ENCODE measurements at regions not wholly inside any gene's neighbourhood (a gene's known extent, or its start where the extent isn't known, plus 50 kb on each side); places are given as distances from the start of the nearest gene placed in this dataset.
"Not testable (repeated sequence)": the region's sequence is repeated elsewhere in the genome, so short reads cannot be mapped to it uniquely, and the experiment has no call there.

DNA sequence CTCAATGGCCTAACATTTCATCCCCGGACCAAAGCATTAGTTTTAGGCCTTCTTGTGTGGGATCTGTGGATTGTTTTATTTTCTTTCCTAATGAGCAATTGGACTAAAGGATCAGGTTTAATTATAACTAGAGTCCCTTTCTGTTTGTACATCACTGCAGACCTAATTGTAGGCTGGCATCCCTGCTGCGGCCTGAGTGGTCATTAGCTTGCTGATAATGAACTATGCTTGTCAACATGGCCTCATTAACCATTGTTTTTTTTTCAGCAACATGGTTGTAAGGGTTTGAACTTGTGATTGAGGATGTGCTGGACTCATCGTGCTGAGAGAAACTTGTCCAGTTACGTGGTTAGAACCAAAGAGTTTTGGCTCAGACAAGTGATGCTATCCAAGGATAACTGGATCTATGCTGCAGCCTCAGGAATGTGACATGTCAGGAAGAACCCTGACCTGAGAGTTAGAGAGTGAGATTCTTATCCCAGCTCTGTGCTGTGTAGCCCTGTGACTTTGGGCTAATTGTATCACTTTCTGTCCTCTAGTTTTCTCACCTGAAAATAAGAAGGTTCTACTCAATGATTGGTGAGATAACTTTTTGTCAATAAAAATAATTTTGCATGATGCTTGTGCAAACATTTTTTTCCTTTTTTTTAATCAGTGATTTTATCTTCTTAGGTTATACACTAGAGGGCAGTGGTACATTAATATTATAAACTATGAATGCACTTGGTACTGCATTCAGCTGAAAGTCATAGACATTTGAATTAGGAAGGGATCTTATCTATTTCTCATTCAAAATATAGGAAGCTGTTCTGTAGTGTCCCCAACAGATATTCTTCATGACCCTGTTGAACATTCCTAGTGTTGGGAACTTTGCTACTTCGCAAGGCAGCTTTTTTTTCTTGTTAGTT is 140.9 kb downstream of the RNF144B start:
- DNase-seq (ENCODE audit: low read depth): no peak

DNA sequence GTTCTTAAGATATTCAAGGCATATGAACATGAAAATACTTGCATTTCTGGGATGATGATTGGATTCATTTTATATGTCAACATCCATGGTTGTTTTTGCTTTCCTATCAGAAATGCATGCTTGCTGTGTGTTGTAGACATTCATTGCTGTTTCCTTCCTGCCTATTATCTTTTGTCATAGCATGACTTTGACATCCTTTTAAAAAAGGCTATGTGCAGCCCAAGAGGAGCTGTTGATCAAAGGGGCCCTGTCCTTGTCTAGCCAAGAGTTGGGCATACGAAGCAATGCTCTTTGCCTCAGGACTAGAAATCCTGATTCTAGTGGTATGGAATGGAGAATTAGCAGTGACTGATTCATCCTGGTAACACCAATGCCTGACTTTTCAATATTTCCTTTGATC is 143.1 kb downstream of the RNF144B start:
- DNase-seq (ENCODE audit: low read depth): no peak

DNA sequence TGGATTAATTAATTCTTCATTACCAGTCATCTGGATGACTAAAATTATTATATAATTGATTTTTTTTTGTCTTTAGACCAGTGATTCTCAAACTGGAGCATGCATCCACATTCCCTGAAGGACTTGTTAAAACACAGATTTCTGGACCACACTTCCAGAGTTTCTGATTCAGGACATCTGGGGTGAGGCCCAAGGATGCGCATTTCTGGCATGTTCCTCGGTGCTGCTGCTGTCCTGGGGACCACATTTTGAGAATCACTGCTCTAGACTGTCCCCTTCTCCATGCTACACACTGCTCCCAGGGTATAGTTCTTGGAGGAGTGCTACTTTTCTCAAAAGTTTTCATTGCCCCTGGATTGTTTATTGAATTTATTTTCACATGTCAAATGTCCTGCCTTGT is 145.0 kb downstream of the RNF144B start:
- no peak for DNase-seq (ENCODE audit: low read depth)

DNA sequence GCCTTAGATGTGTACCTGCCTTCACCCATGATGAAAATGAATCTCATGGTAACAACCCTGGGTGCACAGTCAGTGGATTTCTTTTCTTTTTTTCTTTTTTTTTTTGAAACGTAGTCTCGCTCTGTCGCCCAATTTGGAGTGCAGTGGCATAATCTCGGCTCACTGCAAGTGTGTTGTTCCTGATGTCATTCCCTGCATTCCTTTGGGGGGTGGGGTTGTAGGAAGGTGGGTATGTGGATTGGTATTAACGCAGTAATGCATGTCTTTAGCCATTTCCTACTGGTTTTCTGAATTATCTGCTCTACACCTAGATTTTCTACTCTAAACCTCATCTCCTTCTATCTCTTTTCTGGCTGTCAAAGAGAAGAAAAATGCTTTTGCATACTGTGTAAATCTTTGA is 146.6 kb downstream of the RNF144B start:
- no peak for DNase-seq (ENCODE audit: low read depth)

DNA sequence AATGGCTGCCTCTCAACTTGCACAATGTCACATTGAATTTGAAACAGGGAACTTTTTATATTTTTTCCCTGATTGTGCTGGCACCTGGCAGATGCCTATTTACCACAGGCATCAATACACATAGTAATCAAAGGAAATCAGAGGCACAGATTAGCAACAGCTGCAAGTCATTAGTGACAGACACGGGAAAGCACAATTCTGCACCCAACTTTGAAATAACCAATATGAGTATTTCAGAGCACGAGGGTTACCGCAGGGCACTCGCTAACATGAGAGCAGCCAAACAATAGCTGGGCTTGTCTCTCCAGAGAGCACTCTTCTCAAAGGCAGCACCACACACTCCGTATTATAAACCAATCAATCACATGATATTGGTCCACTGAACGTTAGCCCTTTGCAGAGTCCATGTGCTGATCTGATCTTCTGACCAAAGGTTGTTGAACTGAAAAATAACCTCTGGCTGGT is 149.5 kb downstream of the RNF144B start:
- DNase-seq (ENCODE audit: low read depth): no peak

DNA sequence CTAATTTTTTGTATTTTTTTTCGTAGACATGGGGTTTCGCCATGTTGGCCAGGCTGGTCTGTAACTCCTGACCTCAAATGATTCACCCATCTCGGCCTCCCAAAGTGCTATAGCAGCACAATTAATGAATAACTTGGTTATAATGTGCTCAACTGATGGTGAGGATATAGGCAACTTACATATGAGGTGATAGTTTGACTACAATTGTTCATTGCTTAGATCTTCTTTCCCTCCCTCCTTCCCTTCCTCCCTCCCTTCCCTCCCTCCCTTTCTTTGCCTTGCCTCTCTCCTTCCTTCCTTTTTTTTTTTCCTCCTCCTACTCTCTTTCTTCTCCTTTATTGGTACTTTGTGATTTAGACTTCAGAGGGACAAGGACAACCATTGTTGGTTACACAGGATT is 151.2 kb downstream of the RNF144B start:
- DNase-seq (ENCODE audit: low read depth): no peak

DNA sequence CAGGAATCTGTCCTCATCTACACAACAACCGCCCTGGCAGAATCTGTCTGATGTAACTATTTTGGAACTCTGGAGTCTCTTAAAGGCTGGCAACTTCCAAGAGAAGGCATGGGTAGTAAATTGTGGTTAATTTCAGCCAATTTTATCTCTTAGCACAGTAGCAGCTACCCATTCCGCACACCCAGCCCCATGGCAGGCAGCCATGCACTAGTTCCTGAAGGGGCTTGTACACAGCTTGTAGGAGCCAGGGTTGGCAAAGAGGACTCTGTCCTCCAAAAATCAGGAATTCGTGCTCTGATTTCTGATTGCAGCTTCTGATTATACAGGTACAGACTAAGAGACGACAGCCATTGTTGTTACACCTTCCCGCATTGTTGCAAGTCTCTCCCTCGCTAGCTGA is 155.9 kb downstream of the RNF144B start:
- DNase-seq (ENCODE audit: low read depth): no peak

DNA sequence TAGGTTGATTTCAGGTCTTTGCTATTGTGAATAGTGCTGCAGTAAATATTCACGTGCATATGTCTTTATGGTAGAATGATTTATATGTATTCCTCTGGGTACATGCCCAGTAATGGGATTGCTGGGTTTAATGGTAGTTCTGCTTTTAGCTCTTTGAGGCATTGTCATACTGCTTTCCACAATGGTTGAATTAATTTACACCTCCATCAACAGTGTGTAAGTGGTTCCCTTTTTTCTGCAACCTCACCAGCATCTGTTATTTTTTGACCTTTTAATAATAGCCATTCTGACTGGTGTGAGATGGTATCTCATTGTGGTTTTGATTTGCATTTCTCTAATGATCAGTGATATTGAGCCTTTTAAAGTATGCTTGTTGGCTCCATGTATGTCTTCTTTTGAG is 158.0 kb downstream of the RNF144B start:
- DNase-seq (ENCODE audit: low read depth): not testable (repeated sequence)

DNA sequence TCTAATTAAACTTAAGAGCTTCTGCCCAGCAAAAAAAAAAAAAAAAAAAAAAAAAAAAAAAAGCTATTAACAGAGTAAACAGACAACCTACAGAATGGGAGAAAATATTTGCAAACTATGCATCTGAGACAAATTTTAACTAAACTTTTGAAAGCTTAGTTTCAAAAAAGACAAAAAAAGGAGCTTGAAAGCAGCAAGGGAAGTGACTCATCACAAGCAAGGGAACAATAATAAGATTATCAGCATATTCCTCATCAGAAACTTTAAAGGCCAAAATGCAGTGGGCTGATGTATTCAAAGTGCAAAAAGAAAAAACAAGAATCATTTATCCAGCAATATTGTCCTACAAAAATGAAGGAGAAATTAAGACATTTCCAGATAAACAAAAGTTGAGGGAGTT is 158.6 kb downstream of the RNF144B start:
- DNase-seq (ENCODE audit: low read depth): no peak

DNA sequence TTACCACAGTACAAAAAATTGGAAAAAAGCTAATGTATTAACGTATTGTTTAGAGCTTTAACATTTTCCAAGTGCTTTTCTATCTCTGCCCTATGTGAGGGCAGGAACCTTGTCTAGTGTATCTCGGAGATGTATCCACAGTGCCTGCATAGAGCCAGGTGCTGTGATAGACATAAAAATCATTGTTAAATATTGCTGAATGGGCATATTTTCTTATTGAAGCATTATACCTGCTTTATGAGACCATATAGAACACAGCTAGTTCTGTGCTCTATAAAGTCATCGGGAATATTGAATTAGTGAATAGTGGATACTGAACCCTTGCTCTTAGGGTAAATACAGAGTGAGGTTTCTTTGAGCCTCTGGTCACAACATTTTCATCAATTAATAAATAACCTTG is 163.0 kb downstream of the RNF144B start:
- no peak for DNase-seq (ENCODE audit: low read depth)

DNA sequence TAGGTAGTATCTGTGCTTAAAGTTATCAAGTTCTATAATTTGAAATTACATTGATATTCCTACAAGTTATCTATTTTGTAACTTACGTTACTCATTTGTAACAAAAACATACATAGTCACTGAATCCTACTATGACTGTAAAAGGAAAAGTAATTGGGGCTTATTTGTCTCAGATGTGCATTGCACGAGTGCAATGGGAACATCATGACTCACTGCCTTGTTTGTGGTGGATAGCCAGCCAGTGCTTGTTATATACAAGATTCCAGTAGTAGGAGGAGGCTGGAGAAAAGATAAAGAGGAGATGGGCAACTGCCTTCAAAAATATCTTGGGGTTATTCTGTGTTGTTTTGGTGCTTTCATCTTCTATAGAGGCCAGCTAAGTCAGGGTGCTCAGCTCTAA is 164.1 kb downstream of the RNF144B start:
- no peak for DNase-seq (ENCODE audit: low read depth)

DNA sequence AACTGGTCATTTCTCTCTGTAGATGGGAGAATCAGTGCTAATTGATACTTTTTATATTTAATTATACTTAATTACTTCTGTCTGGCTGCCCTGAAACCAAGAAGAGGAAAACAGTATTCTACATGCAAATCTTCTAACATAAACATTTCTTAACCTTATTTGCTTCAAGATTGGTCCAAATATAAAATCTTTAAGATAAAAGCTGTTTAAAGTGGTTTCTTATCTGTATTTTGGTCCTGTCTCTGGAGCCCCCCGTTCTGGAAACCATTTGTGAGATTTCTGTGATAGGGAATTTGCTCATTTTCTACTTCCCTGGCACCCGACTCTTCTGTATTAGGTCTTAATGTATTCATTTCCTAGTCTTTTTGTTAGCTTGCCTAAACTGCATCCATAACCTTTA is 168.6 kb downstream of the RNF144B start:
- DNase-seq (ENCODE audit: low read depth): no peak

DNA sequence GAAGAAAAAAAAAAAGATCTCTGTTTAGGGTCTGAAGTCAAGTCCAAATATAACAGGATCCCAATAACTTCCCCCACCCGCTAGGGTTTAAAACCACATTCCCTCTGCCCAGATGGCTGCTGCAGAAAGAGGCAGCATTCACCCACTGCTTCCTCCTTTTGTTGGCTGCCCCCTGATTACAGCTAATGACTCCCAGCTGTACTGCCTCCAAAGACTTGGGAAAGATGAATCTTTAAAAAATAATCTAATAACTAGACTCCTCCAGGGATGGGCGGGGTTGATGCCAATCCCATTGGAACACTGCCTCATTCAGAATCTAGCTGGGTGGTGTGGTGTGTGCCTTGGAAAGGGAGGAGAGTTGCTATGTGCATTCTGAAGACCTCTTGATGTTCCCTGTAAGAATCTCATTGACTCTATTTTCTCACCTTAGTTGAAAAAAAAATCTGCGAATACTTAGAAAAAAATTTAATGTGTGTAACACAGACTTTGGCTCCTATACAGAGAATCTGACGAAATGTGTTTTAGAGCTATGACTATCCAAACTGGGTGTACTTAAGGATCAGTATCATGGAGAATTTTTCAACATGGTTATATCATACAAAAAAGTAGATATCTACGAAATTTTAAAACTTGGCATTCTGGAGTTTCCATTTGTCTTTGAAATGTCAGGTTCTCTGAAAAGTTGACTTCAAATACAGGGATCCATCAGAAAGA is 174.0 kb downstream of the RNF144B start:
- DNase-seq (ENCODE audit: low read depth): no peak

DNA sequence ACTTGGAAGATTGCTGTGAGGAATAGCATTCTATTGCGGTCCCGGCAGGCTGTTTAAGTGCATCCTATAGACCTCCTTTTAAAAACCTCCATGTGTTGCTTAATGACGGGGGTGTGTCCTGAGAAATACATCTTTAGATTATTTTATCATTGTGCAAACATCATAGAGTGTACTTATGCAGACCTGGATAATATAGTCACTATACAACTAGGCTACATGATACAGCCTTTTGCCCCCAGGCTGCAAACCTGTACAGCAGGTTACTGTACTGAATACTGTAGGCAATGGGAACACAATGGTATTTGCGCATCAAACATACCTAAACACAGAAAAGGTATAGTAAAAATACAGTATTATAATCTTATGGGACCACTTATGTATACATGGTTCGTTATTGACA is 175.6 kb downstream of the RNF144B start:
- DNase-seq (ENCODE audit: low read depth): no peak

DNA sequence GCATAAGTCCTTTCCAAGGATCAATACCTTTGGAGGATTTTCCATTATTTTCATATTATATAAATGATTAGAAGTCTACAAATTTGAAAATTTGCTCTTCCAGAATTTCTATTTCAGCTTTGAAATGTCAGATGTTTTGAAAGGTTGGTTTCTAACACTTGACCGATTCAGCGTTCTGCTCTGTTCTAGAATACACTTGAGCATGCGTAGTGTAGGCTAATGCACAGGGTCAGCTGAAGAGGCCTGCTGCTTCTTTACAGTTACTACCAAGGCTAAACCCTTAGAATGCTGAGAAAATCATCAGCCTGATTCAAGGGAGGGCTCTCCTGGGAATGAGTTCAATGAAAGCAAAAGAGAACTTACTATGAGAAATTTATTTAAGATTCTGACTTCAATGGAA is 177.6 kb downstream of the RNF144B start:
- DNase-seq (ENCODE audit: low read depth): no peak

DNA sequence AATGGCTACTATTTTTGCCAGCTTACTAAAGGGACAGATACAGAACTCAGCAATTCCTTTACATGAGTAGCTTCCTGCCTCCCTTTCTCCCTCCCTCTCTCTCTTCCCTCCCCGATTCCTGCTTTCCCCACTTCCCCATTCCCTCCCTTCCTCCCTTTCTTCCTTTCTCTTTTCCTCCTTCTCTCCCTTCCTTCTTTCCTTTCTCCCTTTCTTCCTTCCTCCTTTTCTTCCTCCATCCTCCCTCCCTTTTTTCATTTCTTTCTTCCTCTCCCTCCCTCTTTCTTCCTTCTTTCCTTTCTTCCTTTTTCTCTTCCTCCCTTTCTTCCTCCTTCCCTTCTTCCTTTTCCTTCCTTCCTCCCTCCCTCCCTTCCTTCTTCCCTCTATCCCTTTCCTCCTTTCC is 178.1 kb downstream of the RNF144B start:
- DNase-seq (ENCODE audit: low read depth): no peak

DNA sequence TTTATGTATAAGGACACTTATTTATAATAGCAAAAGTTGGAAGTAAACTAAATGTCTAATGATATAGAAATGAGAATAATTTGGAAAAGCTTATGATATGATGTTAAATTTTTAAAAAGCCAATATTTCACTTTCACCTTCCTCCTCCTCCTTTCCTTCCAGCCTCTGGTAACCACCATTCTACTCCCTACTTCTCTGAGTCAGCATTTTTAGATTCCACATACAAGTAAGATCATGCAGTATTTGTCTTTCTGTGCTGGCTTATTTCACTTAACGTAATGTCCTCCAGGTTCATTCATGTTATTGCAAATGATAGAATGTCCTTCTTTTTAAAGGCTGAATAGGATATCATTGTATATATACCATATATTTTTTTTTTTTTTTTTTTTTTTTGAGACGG is 180.2 kb downstream of the RNF144B start:
- no peak for DNase-seq (ENCODE audit: low read depth)

DNA sequence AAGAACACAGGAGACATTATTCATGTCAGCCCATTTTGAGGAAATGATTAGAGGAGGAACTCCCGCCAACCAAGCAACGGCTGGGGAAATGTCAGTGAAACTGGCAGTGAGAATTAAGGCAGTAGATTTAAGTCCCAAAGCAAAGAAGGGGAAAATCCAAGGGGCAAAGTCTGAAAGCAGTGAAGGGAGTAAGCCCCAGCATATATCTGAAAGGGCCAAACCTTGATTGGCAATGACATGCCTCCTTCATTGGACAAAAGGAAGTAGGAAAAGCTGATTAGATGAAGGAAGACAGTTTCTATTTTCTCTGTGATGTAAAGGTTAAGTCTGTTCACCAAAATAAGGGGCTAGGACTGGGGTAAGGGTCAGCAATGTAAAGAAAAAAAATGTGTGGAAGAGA is 190.3 kb downstream of the RNF144B start:
- DNase-seq (ENCODE audit: low read depth): no peak

DNA sequence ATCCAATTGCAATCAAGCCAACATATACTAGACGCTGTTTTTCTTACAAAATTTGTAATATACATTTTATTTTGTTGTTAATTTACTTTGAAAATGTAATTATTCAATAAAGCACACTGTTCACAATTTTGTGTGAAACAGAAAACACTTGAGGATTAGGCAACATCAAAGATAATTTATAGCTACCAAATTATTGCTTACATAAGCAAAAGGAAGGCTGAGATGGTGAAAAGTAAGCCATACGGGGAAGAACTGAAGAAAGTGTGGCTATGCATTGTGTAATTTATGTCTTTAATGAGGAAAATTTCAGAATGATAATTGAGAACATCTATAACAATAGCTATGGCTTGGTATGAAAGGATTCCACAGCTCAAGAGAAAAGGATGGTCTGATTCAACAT is 192.0 kb downstream of the RNF144B start:
- no peak for DNase-seq (ENCODE audit: low read depth)

DNA sequence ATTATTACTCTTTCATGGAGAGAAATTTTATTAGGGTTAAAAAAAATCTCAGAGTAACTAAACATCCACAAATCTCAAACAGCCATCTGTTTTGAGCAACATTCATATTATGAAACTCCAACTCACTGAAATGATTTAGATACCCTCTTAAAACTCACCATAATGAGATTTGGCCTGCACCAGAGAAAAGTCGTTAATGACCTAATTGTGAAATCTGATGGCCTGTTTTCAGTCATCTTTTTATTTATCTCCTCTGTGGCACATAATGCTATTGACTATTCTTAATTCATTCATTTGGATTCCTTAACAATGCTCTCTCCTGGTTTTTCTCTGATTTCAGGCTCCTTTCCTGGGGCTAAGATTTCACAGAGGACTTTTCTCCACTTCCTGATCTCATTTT is 192.7 kb downstream of the RNF144B start:
- no peak for DNase-seq (ENCODE audit: low read depth)

DNA sequence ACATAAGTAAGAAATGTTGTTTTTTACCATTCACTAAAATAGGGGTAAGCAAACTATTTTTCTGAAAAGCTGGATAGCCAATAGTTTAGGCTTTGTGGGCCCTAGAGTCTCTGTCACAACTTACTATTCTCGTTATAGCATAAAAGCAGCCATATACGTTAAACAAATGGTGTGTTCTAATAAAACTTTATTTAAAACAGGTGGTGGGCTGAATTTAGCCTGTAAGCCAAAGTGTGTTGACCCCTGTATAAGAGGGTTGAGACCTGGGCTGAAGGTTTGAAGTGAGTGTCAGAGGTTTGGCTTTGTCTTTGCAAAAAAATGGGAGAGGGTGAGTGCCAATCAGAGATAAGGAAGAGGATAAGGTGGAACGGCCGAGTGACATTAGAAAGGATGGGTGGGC is 197.2 kb downstream of the RNF144B start:
- DNase-seq (ENCODE audit: low read depth): no peak

DNA sequence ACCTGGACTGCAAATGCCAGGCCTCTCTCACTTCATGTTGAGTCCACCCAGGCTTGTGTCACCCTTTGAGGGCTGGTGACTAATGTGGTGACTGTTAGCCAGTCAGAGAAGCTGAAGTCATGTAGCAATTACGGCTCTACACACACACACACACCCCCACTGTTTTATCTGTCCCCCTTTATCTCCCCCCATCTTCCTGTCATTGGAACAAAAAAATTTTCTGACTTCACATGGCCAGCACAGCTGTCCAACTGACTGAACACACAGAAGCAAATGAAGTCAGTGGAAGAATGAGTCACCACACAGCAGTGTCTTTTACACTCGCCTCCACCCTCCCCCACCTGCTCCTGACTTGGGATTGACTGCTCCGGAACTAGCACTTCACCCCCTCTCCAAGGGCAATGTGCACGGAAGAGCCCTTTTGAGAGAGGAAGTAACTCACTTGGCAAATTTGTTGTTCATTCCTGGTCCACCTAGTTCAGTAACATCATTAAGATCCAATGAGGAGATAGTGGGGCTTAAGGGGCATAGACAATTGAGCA is 198.0 kb downstream of the RNF144B start:
- DNase-seq (ENCODE audit: low read depth): no peak

DNA sequence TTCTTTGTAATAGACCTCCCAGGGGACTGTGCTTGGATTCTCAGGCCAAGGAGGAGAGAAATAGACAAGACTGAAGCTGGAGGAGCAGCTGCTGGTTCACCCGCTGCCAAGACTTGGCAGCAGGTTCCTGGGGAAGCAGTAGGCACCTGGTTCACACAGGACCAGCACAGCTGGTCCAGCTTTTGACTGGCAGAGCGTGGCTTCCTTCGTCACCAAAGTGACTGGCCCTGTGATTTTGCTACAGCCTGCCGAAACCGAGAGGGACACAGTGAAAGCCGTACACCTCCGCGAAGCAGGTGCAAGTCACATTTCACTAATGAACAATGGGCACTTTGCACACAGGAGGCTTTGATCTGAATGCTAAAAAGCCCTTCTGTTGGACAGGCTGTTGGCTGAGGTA is 199.0 kb downstream of the RNF144B start:
- no peak for DNase-seq (ENCODE audit: low read depth)
